HG02759 (cell line): ENCODE measurements at regions not wholly inside any gene's neighbourhood (a gene's known extent, or its start where the extent isn't known, plus 50 kb on each side); places are given as distances from the start of the nearest gene placed in this dataset.
"Not testable (repeated sequence)": the region's sequence is repeated elsewhere in the genome, so short reads cannot be mapped to it uniquely, and the experiment has no call there.

Experiments used
- ATAC-seq: cut with Tn5 transposase; IDR thresholded peaks from one replicate; pipeline ENCODE4 v1.9.1; 2021; ENCODE audit warnings: mild to moderate bottlenecking, moderate library complexity; ENCODE audit not compliant: unreplicated experiment

DNA sequence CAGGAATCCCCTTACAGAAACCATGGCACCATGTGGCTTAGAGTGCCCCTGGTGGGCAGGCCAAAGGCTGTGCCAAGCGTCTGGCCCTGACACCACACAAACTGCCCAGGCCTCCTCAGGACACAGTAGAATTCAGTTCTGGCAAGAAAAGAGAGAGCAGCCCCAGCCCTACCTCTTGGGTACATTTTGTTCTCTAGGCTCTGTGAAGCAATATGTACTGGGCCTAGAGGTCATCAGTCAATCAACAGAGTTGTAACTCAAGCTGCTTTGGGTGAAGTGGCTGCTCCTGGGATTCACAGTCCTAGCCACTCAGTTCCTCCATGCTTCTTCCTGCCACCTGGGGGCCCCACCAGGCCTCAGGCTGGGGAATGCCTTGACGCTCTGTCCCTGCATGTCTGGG lies 158.1 kb upstream of the MAMLD1 start:
- ATAC-seq, result no peak

DNA sequence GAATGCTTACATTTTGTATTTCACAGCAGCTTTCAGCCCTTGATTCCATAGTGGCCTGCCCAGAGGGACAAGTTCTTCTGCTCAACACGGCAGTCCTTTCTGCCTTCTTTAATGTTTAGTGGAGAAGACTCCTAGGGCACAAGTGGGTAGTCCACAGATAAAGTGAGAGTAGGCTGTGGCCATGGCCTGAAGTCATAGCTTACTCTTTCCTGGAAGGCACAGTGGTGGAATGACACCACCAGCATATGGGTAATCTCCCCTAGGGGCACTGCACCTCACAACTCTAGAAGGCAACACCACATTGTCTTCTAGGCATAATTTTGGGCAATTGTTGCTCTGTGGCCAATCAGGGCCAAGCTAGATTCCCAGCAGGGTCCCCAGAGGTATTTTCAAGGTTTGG lies 155.4 kb upstream of the MAMLD1 start:
- ATAC-seq, result no peak

DNA sequence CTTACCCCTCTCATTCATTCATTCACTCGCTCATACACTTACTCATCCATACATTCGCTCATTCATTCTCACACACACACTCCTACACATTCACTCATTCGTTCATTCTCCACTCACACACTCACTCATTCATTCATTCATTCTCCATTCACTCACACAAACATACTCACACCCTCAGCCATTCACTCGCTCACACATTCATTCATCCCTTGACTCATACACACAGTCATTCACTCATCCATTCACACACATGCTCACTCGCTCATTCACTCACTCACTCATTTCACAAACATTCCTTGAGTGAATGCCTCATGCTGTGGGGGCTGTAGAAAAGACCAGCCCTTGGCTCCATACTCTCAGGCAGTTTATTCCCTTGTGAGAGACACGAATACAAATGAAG lies 151.1 kb upstream of the MAMLD1 start:
- no peak for ATAC-seq

DNA sequence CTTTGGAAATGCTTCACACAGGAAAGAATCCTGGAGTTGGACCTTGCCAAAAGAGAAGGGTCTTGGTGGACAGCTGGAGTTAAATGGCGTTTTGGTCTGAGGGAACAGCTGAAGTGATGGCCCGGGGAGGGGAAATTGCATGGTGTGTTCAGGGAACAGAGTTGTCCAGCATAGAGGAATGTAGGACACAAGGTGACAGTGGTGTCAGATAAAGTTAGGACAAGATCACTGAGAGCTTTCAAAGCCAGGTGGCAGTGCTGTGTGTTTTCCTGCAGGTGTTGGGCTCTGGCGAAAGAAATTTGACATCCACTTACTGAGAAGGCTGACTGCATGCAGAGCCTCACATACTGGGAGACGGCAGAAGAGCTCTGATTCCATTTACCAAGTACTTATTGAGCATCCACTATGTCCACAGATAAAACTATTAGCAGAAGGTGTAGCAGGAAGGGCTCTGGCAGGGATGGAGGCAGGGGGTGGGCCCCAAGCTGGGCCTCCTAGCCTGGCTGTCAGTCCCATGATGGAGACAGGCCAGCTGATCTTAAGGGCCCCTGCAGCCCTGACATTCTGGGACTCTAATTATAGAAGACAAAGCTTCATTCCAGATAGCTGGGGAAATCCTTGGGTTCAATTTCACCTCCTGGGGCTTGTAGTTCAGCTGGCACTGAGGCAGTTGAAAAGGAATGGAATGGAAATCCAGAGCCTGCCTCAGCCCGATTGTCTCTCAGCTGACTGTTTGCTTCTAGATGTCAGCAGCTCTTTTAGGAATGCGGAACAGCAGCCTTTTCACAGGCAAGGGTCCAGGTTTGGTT lies 150.2 kb upstream of the MAMLD1 start:
- ATAC-seq, result no peak

DNA sequence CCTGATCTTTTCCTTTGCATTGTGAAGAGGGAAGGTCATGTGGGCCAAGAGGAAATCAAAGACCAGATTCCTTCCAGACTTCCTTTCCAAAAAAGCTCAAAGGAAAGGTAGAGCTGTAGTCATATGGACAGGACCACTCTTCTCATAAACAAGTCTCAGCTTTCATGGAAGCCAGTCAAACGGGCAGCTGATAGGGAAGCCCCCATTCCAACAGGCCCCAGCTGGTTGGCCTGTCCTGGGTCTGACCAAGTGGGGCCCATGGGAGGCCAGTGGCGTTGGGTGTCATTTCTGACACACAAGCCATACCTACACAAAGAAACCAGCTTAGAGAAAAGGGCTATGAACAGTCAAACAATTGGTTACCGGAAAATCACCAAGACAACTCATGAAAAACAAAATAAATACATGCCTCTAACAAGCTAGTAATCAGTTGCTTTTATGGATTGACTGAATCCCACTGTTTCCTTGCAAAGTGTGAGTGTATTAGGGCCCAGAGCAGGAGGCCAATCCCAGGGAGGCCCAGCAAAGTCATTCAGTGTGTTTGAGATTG lies 149.6 kb upstream of the MAMLD1 start:
- ATAC-seq, result no peak

DNA sequence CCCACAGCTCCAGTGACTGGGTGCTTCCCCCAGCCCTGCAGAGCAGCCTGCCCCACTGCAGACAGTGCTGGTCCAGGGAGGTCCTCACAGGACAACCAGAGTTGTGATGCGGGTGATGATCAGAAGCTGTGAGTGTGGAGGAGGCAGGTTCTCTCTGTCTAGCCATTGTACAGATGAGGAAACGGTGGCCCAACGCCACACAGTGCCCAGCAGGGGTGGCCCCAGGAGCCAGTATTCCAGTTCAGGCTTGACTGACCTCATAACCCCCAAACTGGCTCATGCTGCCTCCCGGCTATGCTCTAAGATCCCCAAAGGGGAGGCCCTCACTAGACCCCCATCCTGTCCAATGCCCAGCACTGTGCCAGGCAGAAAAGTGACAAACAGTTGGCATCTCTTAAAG lies 147.1 kb upstream of the MAMLD1 start:
- ATAC-seq, result not testable (repeated sequence)

DNA sequence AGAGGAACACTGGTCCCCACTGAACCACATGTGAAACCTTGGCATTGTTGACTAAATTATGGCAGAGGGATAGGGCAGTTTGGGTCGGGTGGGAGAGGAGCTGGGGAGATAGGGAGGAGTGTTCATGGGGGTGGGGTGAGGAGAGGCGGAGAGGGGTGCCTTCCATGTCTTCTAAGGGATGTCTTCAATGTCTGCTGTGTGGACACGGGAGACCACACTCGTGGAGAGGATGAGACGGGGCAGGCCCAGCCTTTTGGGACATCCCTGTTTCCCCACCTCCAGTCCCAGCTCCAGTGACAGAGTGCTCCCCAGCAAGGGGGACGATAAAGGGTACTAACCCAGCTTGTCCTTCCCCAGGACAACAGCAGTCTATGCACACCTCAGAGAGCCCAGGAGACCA lies 146.4 kb upstream of the MAMLD1 start:
- no peak for ATAC-seq

DNA sequence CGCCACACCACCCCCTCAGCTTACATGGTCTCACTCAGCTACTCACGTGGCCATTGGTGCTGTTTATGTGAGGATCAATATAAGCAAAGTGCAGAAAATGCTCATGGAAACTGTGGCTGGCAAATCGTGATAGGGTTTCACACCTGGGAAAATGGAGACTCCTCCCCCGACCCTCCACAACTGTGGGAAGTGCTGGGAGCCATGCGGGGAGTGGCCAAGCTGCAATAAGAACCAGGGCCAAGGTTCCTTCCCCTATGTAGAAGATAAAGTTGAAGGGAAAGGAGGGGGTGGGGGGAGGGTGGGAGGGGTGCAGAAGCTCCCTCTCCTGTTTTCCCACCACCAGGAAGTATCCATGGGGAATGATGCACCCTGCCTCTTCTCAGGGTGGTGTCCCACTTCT lies 145.5 kb upstream of the MAMLD1 start:
- no peak for ATAC-seq

DNA sequence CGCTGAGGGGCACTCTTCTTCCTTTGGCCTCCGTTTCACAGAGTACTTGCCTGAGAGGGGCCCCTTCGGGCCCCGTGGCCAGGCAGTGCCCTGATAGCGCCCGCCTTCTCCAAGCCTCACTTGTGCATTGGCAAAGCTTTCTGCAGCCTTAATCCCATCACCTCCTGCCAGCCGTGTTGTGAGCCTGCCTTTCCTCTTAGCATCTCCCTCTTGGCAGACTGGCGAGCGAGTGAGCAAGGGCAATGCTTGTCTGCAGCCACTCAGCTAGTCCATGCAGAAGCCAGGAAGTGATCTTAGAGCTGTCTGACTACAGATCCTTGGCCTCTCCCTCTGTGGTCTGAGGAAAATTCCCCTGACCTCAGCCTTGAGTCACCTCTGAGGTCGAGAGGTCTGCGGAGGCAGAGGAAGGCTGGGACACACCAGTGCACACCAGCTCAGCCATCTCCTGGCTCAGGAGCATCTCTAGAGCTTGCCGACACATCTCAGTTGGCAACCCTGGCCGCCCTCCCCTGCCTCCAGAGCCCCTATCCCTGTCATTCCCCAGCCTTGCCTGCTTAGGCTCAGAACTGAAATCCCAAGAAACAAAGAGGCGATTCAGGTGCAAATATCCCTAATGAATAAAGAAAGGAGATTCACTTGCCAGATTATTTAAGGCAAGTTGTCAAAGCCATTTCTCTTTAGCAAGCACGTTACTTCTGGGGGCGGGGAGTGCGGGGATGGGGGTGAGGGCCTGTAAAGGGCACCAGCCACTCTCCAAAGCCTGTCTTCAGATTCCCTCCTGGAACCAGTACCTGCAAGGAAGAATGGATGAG lies 143.5 kb upstream of the MAMLD1 start:
- no peak for ATAC-seq

DNA sequence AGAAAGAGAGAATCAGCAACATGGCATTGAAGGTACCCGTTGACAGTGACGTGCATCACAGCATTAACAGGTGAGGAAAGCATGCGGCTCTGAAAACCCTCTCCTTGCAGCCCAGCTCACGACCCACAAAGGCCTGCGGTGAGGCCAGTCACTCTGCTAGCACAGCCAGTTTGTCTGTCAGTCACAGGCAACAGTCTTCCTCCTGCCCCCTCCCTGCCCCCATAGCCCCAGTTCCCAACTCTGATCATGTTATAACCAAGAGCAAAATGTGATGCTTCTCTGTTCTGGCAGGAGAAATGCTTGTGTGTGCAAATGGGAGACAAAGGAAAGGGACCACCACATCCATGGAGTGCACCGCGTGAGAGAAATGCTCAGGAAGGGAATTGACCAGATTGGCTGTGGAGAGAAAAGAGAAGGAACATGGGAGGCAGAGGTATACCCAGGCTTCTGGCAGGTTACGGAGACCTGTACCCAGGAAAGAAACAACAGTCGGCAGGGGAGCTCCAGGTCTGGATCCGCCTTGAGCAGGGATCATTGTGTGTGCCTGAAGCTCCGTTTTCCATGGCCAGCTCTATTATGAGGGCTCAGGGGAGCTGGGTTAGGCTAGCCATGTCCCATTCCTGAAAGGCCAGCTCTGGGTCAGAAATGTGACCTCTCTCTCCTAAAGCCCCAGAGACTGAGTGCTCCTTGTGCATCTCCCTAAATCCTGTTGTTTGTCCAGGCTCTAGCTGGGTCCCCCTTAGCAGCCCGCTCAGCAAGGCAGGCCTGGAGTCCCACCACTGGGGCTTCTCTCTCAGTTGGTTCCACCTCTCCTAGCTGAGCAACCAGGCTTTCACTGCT lies 139.7 kb upstream of the MAMLD1 start:
- ATAC-seq, result no peak

DNA sequence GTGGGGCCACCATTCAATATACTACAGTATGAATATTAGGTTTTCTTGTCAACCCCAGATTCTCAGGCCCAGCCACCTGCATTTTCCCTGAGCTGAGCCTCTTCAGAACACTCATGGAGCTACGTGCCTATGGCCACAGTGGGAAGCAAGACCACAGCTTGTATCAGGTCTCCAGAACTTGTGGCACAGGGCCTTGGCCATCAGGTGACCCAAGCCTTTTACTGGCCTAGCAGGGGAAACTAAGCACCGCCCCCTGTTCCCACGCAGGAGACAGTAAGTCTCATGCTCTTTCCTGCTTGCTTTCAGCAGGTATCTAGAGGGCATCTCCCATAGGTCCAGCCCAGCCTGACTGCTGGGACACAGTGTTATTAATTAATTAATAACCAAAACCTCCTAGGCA lies 138.4 kb upstream of the MAMLD1 start:
- no peak for ATAC-seq

DNA sequence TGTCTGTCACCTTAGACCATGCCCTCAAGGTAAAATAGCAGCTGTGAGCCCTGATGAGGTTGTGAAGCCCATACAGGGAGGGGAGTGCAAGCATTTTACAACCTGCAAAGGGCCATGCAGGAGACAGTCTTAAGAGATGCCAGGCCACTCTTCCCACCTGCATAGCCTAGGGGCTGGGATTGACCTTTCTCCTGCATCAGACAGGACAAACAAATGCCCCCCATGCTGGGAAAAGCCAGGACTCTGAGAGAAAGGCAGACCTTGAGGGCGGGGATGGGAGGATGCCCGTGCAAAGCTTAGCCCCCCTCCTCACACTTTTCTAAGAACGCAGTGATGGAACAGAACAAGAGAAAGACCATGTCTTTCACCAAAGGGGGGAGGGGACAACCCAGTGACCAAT lies 137.9 kb upstream of the MAMLD1 start:
- no peak for ATAC-seq

DNA sequence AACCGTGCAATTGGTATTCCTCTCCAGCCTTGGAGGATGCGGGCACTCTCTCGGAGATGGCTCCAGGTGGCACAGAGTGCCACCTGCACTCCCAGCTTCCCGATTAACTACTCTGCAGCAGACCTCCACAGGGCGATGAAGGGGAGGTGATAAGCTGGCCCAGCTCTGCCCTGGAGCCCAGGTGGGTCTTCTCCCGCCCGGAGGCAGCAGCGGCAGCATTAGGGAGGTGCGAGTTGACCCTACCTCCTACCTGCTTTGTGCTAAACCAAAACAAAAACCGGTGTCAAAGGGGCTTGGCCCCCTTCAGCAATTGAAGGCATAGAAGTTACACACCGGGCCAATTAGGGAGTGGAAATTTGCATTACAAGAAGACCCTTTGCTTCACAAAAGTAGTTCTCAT lies 137.4 kb upstream of the MAMLD1 start:
- ATAC-seq, result no peak

DNA sequence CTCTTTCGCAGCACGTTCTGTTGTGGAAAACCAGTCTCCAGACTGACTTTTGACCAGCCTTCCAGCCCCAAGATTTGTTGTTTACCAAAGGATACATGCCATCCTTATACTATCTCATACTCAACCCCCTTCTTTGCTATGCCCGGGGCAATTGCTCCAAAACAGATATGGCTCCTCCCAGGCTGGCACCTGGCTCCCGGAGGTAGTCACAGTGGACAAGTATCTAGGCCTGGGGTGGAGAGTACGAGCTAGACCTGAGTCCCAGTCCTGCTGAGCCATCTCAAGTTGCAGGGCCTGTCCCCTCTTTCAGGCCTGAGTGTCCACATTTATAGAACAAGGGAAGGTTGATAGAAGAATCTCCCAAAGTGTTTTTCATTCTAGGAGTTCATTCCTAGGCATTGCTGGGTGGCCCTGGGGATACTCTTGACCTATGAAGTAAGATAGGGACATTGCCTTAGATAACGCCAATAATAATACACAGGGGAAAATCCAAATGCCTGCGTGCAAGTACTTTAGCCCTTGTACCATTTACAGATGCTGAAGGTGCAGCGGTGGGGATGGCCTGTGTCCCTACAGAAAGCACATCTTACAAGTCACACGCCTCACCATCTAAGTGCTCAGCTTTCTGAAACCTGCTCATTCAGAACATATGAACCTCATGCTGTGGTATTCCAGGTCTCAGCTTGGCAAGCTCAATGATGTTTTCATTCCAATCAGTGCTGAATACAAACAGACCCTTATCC lies 136.7 kb upstream of the MAMLD1 start:
- ATAC-seq, result no peak

DNA sequence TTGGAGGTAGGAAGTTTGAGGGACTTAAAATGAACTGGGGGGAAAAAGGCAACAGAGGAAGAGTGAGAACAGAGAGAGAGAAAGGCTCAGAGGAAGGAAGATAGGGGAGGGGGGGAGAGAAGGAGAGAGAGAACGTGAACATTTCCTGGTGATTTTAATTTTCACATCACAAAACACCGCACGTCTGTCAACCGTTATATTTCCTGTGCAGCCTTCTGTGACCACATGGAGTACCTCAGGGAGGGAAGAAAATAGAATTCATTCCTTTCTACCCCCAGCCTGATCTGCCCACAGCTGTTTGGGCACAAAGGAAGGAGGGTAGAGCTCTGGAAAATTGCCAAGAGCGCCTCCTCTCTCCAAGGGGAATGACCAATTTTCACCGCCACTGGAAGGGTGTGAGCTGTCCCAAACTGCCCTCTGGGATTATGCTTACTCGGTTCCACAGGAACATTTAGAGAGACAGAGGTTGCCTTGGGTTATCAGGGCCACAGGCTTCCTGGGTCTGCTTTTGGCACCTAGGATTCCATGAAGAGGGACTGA lies 135.7 kb upstream of the MAMLD1 start:
- no peak for ATAC-seq

DNA sequence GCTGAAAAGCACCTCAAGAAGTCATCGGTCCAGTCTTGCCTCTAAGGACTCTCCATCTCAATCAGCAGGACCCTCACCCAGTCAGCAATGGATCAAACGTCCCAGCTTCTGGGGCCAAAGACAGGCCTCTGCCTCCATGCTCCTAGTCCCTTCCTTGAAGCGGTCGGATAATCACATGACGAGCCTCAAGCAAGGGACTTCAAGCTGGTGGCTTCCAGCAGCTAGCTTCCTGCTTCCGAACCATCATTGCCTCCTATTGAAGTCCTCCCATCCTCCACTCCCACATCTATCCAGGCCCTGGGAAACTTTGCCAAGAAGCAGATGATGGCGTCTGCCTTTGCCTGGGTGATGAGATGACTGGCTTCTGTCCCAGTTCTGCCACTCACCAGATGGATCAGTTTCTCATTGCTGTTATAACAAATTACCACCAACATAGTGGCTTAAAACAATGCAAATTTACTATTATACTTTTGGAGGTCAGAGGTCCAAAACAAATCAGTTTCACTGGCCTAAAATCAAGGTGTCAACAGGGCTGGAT lies 135.2 kb upstream of the MAMLD1 start:
- no peak for ATAC-seq

DNA sequence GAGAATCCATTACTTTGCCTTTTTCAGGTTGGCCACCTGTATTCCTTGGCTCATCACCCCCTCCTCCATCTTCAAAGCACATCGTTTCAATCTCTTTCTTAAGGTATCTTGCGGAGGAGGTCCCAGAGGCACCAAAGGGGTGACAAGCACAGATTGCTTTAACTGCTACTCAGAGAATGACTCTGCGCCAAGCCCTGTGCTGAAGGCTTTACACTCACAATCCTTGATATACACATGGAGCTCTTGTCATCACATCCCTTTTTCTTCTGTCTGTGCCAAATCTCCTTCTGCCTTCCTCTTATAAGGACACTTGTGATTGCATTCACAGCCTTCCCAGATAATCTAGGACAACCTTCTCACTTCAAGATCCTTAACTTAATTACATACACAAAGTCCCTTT lies 134.7 kb upstream of the MAMLD1 start:
- no peak for ATAC-seq

DNA sequence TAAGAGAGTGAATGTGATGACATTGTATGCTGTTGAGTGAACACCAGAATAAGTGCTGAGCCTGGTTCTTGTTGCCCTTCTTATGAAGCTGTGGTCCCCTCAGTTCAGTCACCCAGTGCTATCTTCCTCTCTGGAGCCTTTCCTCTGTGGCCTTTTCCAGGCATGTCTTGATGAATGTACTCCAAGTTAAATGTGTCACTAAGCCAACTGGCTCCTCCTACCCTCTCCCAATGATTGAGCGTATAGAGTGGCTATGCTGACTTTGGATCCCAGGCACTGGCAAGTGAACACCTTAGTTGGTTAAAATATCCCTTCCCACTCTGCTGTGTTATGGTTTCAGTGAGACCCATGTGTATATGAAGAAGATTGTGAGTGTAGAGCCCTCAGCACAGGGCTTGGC lies 134.1 kb upstream of the MAMLD1 start:
- no peak for ATAC-seq

DNA sequence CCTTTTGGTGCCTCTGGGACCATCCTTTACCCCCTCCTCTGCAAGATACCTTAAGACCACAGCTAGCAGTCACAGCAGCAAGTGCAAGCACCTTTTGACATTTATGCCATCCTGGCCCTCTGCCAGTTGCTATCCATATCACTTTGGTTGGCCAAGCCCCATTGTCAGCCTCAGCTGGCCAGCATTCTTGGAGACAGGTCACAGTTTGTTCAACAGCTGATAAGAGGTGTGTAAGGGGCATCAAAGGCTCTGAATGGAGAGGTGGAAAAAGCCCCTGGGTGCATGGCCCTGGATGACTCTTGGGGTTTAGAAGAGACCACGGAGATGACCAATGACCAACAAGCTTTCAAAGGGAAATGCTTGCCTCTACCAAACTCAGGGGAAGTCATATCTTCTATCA lies 133.6 kb upstream of the MAMLD1 start:
- ATAC-seq, result no peak

DNA sequence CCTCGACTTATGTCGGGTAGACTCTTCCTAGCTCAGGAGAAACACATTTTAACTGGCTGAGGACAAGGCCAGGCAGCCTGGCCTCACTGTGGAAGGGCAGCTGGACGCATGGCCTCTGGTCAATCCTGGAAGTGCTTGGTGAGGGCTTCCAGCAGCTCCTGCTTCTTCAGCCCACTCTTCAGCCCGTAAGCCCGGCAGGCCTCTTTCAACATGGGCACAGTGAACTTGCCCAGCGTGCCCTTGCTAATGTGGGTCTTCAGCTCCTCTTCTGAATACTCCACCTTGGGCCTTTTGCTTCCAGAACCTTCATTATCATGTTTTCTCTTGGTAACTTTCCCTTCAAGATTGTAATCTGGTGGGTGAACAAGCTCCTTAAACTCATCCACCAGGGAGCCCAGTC lies 132.2 kb upstream of the MAMLD1 start:
- not testable (repeated sequence) for ATAC-seq
